ENCODE measurements at regions not wholly inside any gene's neighbourhood (a gene's known extent, or its start where the extent isn't known, plus 50 kb on each side); places are given as distances from the start of the nearest gene placed in this dataset.

- Histone ChIP-seq H3K36me3 (ENCODE audit: control insufficient read depth, insufficient read depth, low read length) (no peaks in the 10 kb centered on the region), H3K27me3 (ENCODE audit: control insufficient read depth, insufficient read depth, low read length) (no peaks in the 10 kb centered on the region), H3K4me3 (ENCODE audit: low read depth, low read length) (no peak overlapping the region), H3K9me3 (ENCODE audit: control insufficient read depth, low read length) (no peaks in the 10 kb centered on the region), H2AFZ (no peak overlapping the region), H3K27ac (peak overlapping the region; percentile 99), H3K9ac (no peak overlapping the region), H3K4me2 (ENCODE audit: low read length) (no peak overlapping the region), H3K4me1 (peaks cover 23% of the 10 kb centered on the region), H3K79me2 (no peaks in the 10 kb centered on the region)
- TF ChIP-seq CTCF (IDR thresholded peaks at IDR 0.05): no peak
Observed at GRCh38 chrX:69077895-69078455, 87.3 kb downstream of the PJA1 start.

DNA sequence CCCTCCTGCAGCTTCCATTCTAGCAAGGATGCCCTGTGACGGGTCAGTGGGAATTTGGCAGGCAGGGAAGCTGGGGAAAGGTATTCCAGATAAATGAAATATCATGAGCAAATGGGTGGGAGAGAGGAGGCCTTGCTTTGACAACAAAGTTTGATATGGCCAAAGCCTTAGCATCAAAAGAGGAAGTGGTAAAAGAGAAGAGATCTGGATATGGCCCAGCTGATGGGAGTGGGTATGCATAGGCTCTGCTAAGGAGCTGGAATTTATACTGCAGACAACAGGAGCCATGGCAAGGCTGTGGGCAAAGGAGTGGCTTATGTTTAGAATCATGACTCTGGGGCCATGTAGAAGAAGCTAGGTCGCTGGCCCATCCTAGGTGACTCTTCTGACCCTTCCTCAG lies 89.2 kb downstream of the PJA1 start:
- Histone ChIP-seq H3K36me3 (ENCODE audit: control insufficient read depth, insufficient read depth, low read length) (no peaks in the 10 kb centered on the region), H2AFZ (no peak overlapping the region), H3K27me3 (ENCODE audit: control insufficient read depth, insufficient read depth, low read length) (no peaks in the 10 kb centered on the region), H3K9ac (no peak overlapping the region), H3K4me2 (ENCODE audit: low read length) (no peak overlapping the region), H3K4me1 (peaks cover 32% of the 10 kb centered on the region), H3K9me3 (ENCODE audit: control insufficient read depth, low read length) (no peaks in the 10 kb centered on the region), H3K27ac (no peak overlapping the region), H3K79me2 (no peaks in the 10 kb centered on the region), H3K4me3 (ENCODE audit: low read depth, low read length) (no peak overlapping the region)
- no peak for TF ChIP-seq CTCF (IDR thresholded peaks at IDR 0.05)

DNA sequence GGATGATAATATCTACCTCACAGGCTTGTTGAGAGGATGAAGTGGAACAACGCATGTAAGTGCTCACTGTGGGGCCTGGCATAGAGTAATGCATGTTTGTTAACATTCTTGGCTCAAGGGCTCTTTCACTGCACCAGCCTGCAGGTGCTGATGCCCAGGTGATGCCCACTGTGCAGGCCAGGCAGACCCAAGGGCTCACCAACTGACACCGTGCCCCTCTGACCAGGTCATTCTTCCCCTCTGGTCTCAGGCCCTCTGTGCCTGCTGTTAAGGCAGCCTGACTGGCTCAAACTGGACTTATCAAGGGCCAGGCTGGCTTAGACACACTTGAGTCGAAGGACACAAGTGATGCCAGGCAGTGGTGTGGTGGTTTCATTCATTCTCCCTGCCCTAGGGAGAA lies 90.5 kb downstream of the PJA1 start:
- Histone ChIP-seq H3K27me3 (ENCODE audit: control insufficient read depth, insufficient read depth, low read length) (no peaks in the 10 kb centered on the region), H3K4me2 (ENCODE audit: low read length) (no peak overlapping the region), H3K9ac (no peak overlapping the region)

GRCh38 chrX:69073721-69074120 lies 91.5 kb downstream of the PJA1 start:
- Histone ChIP-seq H2AFZ (no peak overlapping the region), H3K27me3 (ENCODE audit: control insufficient read depth, insufficient read depth, low read length) (no peaks in the 10 kb centered on the region), H3K27ac (peak overlapping the region; percentile 74), H3K4me1 (peaks cover 37% of the 10 kb centered on the region), H3K4me2 (ENCODE audit: low read length) (no peak overlapping the region), H3K79me2 (no peaks in the 10 kb centered on the region), H3K36me3 (ENCODE audit: control insufficient read depth, insufficient read depth, low read length) (no peaks in the 10 kb centered on the region), H3K9me3 (ENCODE audit: control insufficient read depth, low read length) (no peaks in the 10 kb centered on the region), H3K4me3 (ENCODE audit: low read depth, low read length) (no peak overlapping the region), H3K9ac (no peak overlapping the region)
- no peak for TF ChIP-seq CTCF (IDR thresholded peaks at IDR 0.05)

More for the DNA sequence above, 90.5 kb downstream of the PJA1 start:
- Histone ChIP-seq H3K4me3 (ENCODE audit: low read depth, low read length) (no peak overlapping the region), H3K9me3 (ENCODE audit: control insufficient read depth, low read length) (no peaks in the 10 kb centered on the region), H3K79me2 (no peaks in the 10 kb centered on the region), H3K4me1 (peaks cover 35% of the 10 kb centered on the region), H2AFZ (no peak overlapping the region), H3K36me3 (ENCODE audit: control insufficient read depth, insufficient read depth, low read length) (no peaks in the 10 kb centered on the region), H3K27ac (peak overlapping the region; percentile 74)
- TF ChIP-seq CTCF (IDR thresholded peaks at IDR 0.05): no peak

GRCh38 chrX:69073241-69073640 lies 92.0 kb downstream of the PJA1 start:
- Histone ChIP-seq H3K27me3 (ENCODE audit: control insufficient read depth, insufficient read depth, low read length) (no peaks in the 10 kb centered on the region), H3K27ac (peak overlapping the region; percentile 74), H3K9me3 (ENCODE audit: control insufficient read depth, low read length) (no peaks in the 10 kb centered on the region), H3K4me1 (peaks cover 36% of the 10 kb centered on the region), H3K4me2 (ENCODE audit: low read length) (no peak overlapping the region), H3K79me2 (no peaks in the 10 kb centered on the region), H3K4me3 (ENCODE audit: low read depth, low read length) (no peak overlapping the region), H2AFZ (no peak overlapping the region), H3K36me3 (ENCODE audit: control insufficient read depth, insufficient read depth, low read length) (no peaks in the 10 kb centered on the region), H3K9ac (no peak overlapping the region)
- no peak for TF ChIP-seq CTCF (IDR thresholded peaks at IDR 0.05)

Measured in parathyroid adenoma (tissue), 2 donors.